Effector CD4-positive, alpha-beta T cell (primary cell): ENCODE measurements at regions not wholly inside any gene's neighbourhood (a gene's known extent, or its start where the extent isn't known, plus 50 kb on each side); places are given as distances from the start of the nearest gene placed in this dataset.
"Not testable (repeated sequence)": the region's sequence is repeated elsewhere in the genome, so short reads cannot be mapped to it uniquely, and the experiment has no call there.

Source experiments
- DNase-seq: peaks from one replicate; pipeline ENCODE4 v3.0.0-alpha.2; 2020

- no peak for DNase-seq
Measured at GRCh38 chr17:68097161-68097805, 61.7 kb downstream of the KPNA2 start.

DNA sequence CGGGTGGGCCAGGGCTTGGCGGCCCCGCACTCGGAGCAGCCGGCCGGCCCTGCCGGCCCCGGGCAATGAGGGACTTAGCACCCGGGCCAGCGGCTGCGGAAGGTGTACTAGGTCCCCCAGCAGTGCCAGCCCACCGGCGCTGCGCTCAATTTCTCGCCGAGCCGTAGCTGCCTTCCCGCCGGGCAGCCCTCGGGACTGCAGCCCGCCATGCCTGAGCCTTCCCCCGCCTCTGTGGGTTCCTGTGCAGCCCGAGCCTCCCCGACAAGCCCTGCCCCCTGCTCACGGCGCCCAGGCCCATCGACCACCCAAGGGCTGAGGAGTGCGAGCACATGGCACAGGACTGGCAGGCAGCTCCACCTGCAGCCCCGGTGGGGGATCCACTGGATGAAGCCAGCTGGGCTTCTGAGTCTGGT, 63.8 kb downstream of the KPNA2 start:
- DNase-seq: not testable (repeated sequence)

- DNase-seq: no peak
Measured at GRCh38 chr17:68100000-68100641, 64.6 kb downstream of the KPNA2 start.

- DNase-seq: peak; percentile 55
Measured at GRCh38 chr17:68101075-68101986, 65.8 kb downstream of the KPNA2 start.

- no peak for DNase-seq
Measured at GRCh38 chr17:68101987-68102314, 66.4 kb downstream of the KPNA2 start.

DNA sequence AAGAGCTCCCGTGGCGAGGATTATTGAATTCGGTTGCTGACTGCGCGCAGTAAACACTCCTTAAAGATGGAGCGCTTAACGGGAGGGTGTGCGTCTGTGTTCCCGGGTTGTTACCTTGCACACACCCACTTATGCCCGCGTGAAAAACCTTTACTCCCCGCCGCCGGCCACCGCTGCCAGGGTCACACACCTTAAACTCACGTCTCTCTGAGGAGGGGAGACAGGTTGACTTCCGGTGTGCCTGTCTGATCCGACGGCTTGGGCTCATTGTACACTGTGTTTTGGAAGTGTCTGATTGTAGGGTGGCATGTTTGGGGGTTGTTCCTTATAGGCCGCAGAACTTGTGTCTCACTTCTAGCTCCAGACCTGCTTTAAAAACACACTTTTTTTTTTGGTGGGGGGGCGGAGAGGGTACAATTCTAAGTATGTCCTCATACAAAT, 66.8 kb downstream of the KPNA2 start:
- DNase-seq: no peak

DNA sequence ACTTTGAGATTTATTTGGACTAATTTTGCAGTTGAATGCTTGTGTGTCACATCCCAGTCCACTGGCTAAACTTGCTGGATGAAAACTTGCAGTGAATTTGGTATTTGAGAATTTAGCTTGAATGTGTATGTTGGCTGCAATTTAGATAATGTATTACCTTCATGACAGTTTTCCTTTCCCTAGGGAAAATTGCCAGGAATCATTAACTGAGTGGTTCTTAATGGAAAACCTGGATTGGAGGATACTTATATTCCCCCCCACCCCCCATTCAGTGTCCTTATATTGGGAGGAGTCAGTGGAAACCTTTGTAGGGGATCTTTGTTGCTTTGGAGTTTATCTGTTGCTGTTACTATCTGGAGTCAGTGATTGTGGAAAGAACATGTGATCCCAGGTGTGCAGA, 67.6 kb downstream of the KPNA2 start:
- no peak for DNase-seq

DNA sequence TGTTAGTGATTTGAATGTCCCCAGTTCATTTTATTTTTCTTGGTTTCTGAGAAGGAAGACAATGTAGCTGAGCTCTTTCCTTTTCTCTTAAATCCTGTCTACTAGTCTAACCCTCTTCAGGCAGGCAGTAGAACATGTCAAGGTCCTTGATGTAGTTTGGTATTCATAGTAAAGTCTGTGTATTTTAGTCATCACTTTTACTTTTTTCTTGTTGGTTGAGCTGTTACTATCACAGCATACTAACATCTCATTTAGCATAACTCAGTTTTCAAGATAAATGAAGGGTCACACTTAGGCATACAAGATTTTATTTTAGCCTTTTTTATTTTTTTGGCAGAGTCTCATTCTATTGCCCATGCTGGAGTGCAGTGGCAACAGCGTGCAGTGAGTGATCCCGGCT, 70.5 kb downstream of the KPNA2 start:
- DNase-seq: no peak

- no peak for DNase-seq
Measured at GRCh38 chr17:68107373-68107772, 71.8 kb downstream of the KPNA2 start.

- DNase-seq: no peak
Measured at GRCh38 chr17:68108313-68109000, 72.9 kb downstream of the KPNA2 start.

DNA sequence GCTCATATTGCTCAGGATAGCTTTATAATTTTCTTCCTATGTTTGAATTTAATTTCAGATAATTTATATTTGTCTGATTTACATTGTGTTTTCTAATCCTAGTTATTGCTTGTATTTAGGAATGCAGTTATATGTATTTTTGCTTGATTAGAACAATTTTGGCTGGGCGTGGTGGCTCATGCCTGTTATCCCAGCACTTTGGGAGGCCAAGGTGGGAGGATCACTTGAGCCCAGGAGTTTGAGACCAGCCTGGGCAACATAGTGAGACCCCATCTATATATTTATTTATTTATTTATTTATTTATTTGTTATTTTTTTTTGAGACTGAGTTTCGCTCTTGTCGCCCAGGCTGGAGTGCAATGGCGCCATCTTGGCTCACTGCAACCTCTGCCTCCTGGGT, 73.9 kb downstream of the KPNA2 start:
- not testable (repeated sequence) for DNase-seq

GRCh38 chr17:68116211-68116610, 80.7 kb downstream of the KPNA2 start:
- not testable (repeated sequence) for DNase-seq

GRCh38 chr17:68122587-68122986, 87.1 kb downstream of the KPNA2 start:
- DNase-seq: no peak

GRCh38 chr17:68125111-68125870, 89.8 kb downstream of the KPNA2 start:
- no peak for DNase-seq

GRCh38 chr17:68127914-68128313, 92.4 kb downstream of the KPNA2 start:
- no peak for DNase-seq

DNA sequence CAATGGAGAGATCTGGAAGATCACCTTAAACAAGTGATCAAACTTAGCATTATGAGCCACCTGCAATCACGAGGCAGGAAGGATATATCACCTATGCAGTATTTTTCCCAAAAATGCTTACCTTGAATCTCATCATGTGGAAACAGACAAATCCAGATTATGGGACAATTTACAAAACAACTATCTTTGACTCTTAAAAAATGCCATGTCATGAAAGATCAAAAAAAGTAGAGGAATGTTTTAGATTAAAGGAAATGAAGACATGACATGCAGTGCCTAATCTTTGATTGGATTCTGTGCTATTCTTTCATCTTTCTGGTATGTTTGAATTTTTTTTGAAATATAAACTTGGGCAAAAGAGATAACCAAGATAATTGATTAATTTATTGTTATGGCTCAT, 95.9 kb downstream of the KPNA2 start:
- no peak for DNase-seq

GRCh38 chr17:68133346-68134045, 98.0 kb downstream of the KPNA2 start:
- no peak for DNase-seq

- no peak for DNase-seq
Measured at GRCh38 chr17:68134046-68134637, 98.6 kb downstream of the KPNA2 start.

GRCh38 chr17:68134731-68135130, 99.2 kb downstream of the KPNA2 start:
- DNase-seq: no peak

- no peak for DNase-seq
Measured at GRCh38 chr17:68135141-68135887, 99.8 kb downstream of the KPNA2 start.

DNA sequence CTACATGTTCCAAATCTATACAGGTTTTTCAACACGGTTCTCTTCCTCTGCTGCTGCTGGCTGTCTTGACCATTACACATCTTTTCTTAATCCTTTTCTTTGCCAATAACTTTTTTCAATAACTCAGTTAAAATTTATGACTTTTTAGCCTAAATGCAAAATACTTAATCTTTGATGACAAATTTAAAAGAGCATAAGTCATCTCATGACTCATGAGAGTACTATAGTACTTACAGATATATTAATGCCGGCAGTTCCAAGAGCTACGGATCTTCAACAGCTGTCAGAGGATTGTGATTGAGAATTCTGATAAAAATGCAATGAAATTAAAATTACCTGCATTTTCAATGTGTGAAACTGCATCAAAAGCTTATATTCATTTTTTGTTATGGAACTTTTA, 105.5 kb downstream of the KPNA2 start:
- DNase-seq: no peak
